HG02840 (cell line): ENCODE measurements at regions not wholly inside any gene's neighbourhood (a gene's known extent, or its start where the extent isn't known, plus 50 kb on each side); places are given as distances from the start of the nearest gene placed in this dataset.
"Not testable (repeated sequence)": the region's sequence is repeated elsewhere in the genome, so short reads cannot be mapped to it uniquely, and the experiment has no call there.

Experiments
- ATAC-seq: cut with Tn5 transposase; IDR thresholded peaks from one replicate; pipeline ENCODE4 v1.9.1; 2021; ENCODE audit warnings: mild to moderate bottlenecking, moderate library complexity, moderate number of reproducible peaks; ENCODE audit not compliant: unreplicated experiment, low FRiP score

DNA sequence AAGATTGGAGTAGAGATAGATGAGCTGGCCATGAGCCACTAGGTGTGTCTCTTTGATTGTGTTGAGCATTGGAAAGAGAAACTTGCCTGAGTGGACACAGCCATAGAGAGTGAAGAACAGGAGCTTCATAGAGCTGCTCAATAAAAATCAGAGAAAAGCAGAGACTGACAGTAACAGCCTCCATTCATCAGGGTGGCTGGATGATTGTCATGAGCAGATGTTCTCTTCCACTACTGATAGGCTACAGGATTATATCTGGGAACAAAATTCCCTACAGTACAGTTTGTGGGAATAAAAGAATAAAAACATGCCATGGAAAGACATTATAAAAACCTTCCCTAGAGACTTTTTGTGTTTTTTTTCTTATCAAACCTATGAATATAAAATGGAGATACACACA is 404.8 kb upstream of the ACVR2A start:
- no peak for ATAC-seq

DNA sequence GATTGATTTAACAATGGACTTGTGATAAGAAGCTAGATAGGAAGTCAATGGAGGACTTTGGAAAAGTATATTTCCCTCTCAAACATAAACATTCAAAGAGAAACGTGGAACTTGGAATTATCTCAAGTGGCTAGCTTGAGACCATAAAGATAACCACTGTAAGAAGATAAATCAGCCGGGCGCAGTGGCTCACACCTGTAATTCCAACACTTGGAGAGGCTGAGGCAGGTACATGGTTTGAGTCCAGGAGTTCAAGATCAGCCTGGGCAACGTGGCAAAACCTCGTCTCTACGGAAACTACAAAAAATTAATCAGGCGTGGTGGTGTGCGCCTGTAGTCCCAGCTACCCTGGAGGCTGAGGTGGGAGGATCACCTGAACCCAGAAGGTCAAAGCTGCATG is 405.9 kb upstream of the ACVR2A start:
- ATAC-seq: no peak

DNA sequence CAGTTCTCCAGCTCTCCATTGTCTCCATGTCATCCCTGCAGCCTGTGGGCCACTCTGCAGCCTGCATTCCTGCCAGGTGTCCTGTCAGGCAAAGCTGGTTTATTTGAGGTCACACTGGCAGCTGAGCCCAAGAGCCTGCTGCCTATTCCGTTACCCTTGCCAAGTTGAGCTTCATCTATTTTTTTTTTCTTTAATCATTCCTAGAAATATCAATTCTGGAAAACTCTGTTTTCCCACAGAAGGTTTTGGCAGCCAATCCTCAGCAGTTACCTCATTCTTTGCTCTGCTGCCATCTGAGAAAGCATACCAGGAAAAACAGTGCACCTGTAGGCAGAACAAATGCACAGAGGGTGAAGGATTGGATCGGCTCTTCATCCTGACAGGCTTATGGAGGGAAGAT is 411.0 kb upstream of the ACVR2A start:
- ATAC-seq: no peak

DNA sequence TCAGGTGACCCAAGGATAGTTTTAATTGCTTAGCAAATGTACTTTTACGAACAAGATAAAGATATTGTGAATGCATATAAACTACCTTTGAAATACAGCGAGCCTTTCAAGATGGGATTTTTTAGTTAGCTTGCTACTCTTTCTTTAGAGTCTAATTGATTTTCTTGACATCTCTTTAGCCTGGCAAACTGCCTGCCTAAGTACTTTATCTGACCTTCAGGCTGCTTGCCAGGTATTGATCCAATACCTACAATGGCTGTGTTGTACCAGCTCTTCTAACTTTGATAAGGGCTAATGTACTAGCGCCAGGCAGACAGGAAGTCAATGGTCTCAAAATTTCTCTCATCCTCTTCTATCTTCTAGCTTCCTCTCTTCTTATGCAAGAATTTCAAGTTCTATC is 414.4 kb upstream of the ACVR2A start:
- no peak for ATAC-seq

DNA sequence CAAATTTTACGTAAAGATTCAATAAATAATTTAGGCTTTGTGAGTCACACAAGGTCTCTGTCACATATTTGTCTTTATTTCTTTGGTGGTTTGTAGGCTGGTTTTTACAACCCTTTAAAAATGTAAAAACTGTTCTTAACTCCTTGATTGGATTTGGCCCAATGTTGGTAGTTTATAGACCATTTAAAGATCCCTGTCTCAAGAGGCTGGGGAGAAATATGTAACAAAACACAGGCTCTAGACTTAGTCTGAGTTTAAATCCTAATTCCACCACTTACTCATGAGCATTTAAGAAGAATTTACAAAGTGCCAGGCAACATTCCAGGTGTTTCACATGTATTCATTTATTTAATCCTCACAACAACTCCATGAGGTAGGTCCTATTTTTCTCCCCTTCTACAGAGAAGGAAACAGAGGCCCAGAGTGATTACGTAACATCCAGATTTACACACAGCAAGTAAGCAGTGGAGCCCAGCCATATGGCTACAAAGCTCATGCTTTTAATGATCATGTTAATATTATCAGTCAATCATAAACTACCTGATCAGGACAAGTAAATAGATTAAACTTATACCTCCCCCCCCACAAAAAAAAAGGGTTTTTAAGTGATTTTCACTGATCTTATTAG is 416.6 kb upstream of the ACVR2A start:
- ATAC-seq: no peak

DNA sequence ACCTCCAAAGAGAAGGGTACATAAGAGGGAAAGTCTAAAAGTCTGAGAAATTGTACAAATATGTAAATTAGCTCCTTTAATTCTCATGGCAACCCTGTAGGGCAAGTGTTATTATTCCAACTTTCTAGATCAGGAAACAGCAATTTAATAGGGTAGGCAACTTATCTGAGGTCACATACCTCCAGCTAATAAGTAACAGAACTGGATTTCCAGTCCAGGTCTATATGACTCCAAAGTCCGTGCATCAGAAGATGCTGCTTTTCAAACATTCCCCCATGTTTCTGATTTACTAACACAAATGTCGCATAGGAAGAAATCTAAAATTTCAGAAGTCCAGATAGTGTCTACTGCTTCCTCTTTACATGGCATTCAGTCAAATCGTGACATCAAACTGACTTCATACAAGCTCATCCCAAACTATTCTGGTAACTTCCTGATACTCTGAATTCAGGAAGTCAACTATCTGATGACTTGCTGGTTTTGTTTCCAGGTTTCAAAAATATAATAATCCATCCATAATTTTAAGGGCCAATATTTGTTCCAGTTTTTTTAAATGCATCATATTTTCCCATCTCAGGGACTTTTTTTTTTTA is 419.3 kb upstream of the ACVR2A start:
- no peak for ATAC-seq

DNA sequence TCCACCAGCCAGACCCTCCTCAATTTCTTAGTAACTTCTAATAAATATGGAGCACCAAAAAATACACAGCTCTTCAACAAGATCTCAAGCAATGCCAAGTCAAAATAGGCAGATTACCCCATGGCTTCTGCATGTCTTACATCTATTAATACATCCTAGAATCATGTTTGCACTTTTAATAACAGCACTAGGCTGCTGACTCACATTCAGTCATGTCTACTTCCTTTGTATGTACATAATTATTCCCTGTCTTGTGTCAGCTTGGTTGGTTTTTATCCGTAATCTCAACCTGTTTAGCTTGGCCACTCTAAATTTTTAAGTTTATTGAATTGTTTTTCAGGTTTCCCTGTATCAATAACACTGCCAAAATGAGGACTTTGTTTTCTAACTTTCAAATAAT is 420.1 kb upstream of the ACVR2A start:
- ATAC-seq: no peak

DNA sequence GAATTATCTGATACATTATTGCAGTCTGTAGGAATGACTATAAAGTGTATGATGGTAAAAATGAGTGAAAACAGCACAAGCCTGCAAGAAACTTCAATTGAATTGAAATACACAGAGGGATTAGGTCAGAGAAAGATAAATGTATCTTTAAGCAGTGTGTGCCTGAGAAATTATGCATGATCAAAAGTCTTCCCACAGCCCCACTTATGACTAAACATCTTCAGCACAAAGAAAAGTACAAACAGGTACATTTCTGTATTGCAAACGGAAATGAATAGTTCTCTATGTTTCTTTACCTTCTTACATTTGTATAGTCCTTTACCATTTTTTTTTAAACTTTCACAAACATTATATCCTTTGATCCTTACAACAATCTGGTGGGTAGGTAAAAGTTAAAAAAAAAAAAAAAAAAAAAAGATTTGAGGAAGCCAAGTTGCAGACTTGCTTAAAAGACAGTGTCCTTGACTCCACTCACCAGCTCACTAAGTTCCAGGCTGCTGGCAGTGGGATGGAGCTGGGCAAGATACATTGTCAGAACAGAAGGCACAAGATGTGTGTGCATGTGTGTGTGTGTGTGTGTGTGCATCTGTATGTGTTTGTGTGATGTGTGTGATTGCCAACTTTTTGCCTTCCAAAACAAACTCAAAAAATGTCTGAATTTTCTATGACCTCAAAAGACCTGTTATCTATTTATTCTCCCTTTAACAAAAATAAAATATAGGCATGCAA is 423.7 kb upstream of the ACVR2A start:
- ATAC-seq: no peak

DNA sequence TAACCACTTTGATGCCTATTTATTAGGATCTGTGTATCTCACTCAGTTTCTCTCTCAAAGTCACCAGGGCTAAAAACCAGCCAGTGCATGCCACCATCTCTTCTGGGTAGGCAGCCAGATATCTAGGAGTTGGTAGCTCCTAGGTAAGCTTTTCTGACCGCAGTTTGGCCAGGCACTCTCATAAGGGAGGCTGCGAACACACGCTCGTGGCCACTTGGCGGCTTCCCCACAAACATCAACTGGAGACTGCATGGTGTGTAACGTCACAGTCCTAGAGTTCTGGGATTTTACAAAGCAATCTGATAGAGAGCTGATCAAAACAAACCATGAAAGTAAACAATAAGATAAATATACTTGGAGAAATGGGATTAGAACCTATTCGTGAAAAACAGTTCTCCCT is 424.3 kb upstream of the ACVR2A start:
- no peak for ATAC-seq

DNA sequence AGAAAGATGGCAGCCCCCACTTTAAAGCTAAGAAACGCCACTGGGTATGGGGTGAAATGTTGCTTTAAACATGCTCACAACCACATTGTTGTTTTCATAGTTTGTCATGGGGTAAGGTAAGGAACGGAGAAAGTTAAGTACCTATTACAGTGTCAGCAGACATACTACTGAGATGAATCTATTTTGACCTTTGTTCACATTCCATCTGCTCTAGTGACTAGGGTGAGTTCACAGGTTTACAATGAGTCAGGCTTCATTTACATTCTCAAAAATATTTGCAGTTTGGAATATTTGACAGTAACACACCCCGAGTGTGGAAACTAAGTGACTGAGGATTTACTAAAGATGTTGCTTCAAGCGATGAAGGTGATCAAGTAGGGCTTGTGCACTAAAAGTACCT is 428.7 kb upstream of the ACVR2A start:
- ATAC-seq: no peak

DNA sequence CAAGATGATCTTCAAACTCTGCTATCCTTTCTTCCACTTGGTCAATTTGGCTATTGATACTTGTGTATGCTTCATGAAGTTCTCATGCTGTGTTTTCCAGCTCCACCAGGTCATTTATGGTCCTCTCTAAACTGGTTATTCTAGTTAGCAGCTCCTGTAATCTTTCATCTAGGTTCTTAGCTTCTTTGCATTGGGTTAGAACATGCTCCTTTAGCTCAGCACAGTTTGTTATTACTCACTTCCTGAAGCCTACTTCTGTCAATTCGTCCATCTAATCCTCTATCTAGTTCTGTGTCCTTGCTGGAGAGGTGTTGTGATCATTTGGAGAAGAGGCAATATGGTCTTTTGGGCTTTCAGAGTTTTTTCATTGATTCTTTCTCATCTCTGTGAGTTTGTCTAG is 430.2 kb upstream of the ACVR2A start:
- not testable (repeated sequence) for ATAC-seq

DNA sequence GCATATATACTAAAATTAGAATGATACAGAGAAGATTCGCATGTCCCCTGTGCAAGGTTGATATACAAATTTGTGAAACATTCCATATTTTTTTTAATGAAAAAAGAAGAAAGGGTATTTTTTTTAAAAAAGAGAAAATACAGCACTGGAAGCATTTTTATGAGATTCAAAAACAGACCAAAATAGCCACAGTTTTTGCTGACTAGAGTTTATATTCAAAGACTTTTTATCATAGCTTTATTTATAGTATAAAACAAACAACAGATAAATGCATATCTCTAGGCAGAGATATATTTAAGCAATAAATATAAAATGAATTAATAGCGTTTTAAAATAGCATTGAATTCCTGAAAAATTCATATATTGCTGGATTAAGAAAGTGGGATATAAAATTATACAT is 436.5 kb upstream of the ACVR2A start:
- no peak for ATAC-seq

DNA sequence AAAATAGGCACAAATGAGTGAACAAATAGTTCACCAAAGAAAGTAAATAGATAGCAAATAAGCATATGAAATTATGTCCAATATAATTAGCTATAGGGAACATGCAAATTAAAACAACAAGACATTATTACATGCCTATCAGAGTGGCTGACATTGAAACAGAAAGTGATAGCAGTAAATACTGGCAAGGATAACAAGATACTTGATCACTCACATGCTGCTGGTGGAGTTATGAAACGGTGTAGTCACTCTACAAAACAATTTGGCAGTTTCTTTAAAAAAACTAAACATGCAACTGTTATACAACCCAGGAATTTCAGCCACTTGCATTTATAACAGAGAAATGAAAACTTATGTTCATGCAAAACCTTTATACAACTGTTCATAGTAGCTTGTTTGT is 439.2 kb upstream of the ACVR2A start:
- ATAC-seq: no peak

DNA sequence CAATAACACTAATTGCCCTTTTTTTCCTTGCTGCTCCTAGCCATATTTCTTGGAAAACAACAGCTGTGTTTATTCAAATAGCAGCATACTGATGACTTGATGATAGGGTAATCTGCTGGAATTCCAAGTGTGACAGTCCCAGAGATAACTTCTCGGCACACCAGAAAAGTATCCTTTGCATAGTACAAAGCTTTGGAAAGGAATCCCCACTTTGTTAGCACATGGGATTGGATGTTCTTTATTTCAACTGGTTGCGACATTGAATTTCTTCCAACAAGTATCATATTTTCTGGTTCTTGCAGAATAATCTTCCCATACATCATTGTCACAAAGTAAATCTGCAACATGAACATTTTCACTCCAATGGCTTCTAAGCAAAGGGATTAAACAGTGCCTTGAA is 445.8 kb upstream of the ACVR2A start:
- no peak for ATAC-seq

DNA sequence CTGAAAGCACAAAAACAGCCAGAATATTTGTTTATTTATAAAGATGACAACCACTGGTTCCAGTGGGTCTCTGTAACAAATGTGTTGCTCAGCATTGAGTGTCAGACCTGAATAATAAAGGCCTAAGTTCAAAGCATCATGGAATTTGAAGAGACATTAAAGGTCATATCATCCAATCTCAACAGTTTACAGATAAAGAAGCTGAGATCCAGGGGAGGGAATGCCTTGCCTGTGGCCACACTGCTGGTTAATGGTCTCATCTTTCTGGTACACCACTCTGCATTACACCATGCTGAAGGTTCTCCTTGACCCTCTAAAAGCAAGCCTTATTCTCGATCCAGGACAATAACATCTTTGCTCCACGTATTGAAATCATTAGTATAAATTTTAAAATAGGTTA is 446.5 kb upstream of the ACVR2A start:
- ATAC-seq: no peak

DNA sequence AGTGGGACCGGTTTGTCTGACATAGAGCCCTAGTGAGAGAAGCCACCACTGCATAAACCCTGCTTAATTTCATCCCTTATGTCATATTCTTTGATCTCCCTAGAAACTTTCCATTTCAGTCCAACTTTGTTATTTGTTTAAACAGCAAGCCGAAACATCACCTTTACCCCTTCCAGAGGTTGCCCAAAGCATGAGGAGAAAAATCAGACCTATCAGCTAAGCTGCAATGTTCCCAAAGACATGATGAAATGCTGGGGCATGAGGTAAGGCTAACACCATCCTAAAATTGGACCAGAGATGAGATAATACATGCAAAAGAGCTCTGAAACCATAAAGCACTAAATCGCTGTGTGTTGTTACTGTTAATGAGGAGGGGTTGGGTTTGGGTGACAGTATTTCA is 447.9 kb upstream of the ACVR2A start:
- ATAC-seq: no peak

DNA sequence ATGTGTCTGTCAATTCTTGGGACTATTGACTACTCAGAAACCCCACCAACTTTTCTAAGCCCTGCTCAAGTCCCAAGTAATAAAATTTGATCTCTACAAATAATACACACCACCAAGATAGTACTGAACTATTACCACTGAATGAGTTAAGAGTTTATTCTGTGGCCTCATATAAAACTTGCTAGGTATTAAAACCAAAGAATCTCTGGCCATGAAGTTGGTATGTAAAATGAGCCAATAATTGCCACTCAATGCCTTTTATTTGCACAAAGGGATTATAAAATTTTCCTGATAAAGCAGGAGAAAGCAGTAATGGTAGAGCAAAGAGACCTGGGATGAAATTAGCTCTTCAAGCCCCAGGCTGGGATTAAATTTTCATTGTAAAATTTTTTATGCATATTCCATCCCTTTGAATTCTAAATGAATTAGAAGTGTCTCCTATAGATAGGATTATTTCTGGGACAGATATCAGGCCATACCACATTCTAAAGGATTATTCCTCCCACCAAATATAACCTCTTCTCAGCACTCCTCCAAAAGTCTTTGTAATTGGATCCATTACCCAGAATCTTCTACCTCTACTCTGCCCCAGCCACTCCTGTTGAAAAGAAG is 450.5 kb upstream of the ACVR2A start:
- no peak for ATAC-seq

DNA sequence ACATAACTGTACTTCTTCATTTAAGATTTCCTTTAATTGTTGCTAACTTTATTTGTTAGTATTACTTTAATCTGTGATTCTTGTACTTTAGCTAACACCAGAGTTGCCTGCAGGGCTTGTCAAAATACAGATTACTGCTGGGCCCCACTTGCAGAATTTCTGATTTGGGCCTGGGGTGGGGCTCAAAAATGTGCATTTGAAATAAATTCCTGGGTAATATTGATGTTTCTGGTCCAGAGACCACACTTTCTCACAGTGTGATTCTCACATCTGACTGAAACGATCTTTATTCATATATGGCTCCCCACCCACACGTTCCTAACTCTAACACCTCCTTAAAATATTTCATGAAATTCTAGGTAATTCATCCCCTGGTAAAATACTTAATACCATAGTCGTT is 452.6 kb upstream of the ACVR2A start:
- no peak for ATAC-seq

DNA sequence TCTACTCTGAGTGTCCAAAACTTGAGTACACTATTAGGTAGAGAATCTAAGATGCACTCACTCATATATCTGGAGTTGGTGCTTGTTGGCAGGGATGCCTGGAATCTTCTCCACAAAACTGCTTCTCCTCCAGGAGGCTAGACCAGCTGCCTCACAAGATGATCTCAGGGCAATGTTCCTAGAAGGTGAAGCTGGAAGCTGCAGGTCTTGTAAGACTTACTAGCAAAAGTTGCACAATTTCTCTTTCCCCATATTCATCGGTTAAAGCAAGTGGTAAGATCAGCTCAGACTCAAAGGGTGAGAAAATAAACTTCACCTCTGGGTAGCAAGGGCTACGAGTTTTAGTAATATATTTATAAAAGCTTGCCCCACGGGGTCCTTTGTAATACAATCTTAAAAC is 454.4 kb upstream of the ACVR2A start:
- no peak for ATAC-seq

DNA sequence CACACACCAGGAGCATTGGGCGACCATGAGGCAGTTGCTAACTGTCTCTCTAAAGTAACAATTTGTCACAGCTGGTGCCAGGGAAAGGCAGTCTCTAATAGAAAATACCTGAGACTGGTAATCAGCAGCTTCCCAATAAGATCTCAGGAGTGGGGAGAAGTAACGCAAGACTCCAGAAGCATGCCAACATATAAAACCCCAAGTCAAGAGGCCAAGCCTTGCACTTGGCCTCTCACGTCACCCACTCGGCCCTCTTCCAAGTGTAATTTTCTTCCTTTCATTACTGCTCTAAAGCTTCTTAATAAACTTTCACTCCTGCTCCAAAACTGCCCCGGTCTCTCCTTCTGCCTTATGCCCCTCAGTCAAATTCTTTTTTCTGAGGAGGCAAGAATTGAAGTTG is 455.6 kb upstream of the ACVR2A start:
- ATAC-seq: no peak

DNA sequence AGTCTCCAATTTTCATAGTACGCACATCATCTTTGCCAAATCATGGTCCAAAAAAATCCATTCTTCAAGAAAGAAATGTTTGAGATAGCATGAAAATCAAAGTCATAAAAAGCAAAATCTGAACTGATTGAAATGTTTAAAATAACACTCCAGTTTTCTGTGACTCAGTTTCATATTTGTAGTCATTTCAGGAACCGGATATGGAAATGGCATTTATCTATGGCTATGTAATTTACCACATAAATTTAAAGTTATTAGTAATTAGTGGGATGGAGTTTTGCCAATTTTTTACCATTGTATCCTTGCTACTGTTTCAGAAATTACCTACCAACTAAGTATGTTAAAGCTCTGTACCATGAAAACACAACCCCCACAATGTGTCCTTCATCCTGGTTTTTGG is 456.6 kb upstream of the ACVR2A start:
- no peak for ATAC-seq

DNA sequence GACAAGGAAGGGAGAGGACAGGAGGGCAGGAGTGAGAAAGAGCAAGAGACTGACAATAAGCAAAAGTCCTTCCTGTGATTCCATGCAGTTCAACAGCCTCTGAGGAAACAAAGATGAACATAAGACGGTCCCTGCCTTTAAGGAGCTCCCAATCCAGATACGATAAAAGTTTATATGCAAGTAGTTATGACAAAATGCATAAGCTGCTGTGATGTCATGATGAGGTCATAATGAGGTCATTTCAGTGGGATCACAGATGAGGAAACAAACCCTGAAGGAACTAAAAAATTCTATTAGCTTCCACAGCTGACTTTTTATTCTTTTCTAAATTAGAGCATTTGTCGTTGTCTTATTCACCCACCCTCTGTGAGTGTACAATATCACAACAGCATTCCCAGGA is 458.5 kb upstream of the ACVR2A start:
- no peak for ATAC-seq
